GM13976 (cell line): ENCODE measurements at regions not wholly inside any gene's neighbourhood (a gene's known extent, or its start where the extent isn't known, plus 50 kb on each side); places are given as distances from the start of the nearest gene placed in this dataset.

ENCODE experiments used
- DNase-seq: peaks from one replicate; pipeline ENCODE4 v3.0.0; 2012; ENCODE audit warnings: low spot score
- in situ Hi-C: fragments of 300-500 bp; cut with MboI; formaldehyde crosslinking; loops from one replicate; pipeline ENCODE4 v1.12.0; 2022; ENCODE audit warnings: low sequenced_read_pairs, mixed read lengths, inconsistent platforms; ENCODE audit not compliant: unreplicated experiment
- TF ChIP-seq, protein P1 (sequence below): IDR thresholded peaks from 2 replicates; pipeline ENCODE4 v1.5.1; 2012; ENCODE audit warnings: borderline replicate concordance, mild to moderate bottlenecking; ENCODE audit not compliant: insufficient read depth; ENCODE audit errors: extremely low read depth, missing control alignments, control extremely low read depth

DNA sequence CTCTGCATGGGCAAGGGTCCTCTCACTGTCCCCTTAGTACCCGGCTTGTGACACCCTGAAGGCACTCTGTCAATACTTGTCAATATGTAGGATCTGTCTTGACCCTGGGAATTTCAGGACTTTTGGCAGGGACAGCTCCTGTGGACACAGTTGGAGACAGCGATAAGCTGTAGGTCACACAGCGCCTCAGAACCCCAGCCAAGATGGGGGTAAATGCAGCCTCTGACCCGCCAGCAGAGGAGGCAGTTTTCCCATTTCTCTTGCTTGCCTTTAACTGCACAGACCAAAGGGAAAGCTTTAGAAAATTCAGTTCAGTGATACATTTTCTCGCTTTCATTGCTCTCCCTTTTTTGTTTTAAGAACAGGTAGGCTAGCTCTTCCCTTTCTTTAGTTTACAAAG, 54.8 kb upstream of the KLHL29 start:
- in situ Hi-C loops, result no loop called here
- no peak for DNase-seq
- TF ChIP-seq, protein P1, sequence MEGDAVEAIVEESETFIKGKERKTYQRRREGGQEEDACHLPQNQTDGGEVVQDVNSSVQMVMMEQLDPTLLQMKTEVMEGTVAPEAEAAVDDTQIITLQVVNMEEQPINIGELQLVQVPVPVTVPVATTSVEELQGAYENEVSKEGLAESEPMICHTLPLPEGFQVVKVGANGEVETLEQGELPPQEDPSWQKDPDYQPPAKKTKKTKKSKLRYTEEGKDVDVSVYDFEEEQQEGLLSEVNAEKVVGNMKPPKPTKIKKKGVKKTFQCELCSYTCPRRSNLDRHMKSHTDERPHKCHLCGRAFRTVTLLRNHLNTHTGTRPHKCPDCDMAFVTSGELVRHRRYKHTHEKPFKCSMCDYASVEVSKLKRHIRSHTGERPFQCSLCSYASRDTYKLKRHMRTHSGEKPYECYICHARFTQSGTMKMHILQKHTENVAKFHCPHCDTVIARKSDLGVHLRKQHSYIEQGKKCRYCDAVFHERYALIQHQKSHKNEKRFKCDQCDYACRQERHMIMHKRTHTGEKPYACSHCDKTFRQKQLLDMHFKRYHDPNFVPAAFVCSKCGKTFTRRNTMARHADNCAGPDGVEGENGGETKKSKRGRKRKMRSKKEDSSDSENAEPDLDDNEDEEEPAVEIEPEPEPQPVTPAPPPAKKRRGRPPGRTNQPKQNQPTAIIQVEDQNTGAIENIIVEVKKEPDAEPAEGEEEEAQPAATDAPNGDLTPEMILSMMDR, result no peak
